HCT116 (cell line): ENCODE measurements at regions not wholly inside any gene's neighbourhood (a gene's known extent, or its start where the extent isn't known, plus 50 kb on each side); places are given as distances from the start of the nearest gene placed in this dataset.

ENCODE experiments used
- ATAC-seq: fragments of 200-7000 bp; cut with Tn5 transposase; 2 replicates; pipeline ENCODE4 v1.9.1; 2020; ENCODE audit warnings: mild to moderate bottlenecking, moderate library complexity
- BruUV-seq: library from RNA; stranded (reverse); fragments of 400-500 nt; replicated peaks from 2 replicates; lab custom pipeline; 2021; lab: Mats Ljungman, UMichigan
- CTCF ChIA-PET: fragments of 300-600 bp; sonication (Branson Sonifier 250); formaldehyde crosslinking; loops from one replicate; lab custom pipeline; 2021; ENCODE audit warnings: antibody characterized with exemption; lab: Charles Lee
- POLR2A ChIA-PET: fragments of 300-600, 350-600 bp; sonication (Branson Sonifier 250); formaldehyde crosslinking; loops from one replicate; lab custom pipeline; 2021; ENCODE audit warnings: antibody characterized with exemption; lab: Charles Lee
- RAD21 ChIA-PET, 2 experiments: fragments of 300-600 bp; sonication (Branson Sonifier 250); formaldehyde crosslinking; loops; one replicate each; lab custom pipeline; 2023; ENCODE audit warnings: low total read pairs in 2 of 2; ENCODE audit not compliant: uncharacterized antibody in 2 of 2, unreplicated experiment in 2 of 2, low non-redundant PET in 1 of 2; lab: Charles Lee
- DNase-seq: peaks from one replicate; pipeline ENCODE4 v3.0.0-alpha.2; 2010; ENCODE audit warnings: low read depth, low spot score
- H2AFZ ChIP-seq: fragments of 200-600 bp; shearing (Covaris generic), sonication (generic); 2 replicates; pipeline ENCODE4 v1.6.1; 2017; ENCODE audit warnings: low read depth, mixed run types, mixed read lengths, antibody characterized with exemption, low read length; ENCODE audit not compliant: poor library complexity, severe bottlenecking
- H3K27ac ChIP-seq: 2 replicates; pipeline ENCODE4 v1.5.1; 2012; ENCODE audit warnings: low read depth, low read length
- H3K27me3 ChIP-seq: fragments of 200-600 bp; sonication (generic); 2 replicates; pipeline ENCODE4 v1.6.1; 2016; ENCODE audit warnings: mixed run types, low read length, mixed read lengths; ENCODE audit not compliant: insufficient read depth
- H3K36me3 ChIP-seq, 2 experiments: fragments of 200-500 bp in 1 of 2; fragments of 200-600 bp in 1 of 2; sonication (Bioruptor generic) in 1 of 2; sonication (generic) in 1 of 2; 2 replicates each; pipeline versions ENCODE4 v1.5.1 to v1.6.1; 2014 to 2016; ENCODE audit warnings: low read length in 2 of 2, inconsistent platforms in 1 of 2, mixed read lengths in 1 of 2, mixed run types in 1 of 2; ENCODE audit not compliant: insufficient read depth in 2 of 2, control insufficient read depth in 1 of 2
- H3K4me1 ChIP-seq, 2 experiments: fragments of 200-600 bp in 1 of 2; sonication (generic) in 1 of 2; 2 replicates each; pipeline versions ENCODE4 v1.5.1 to v1.6.1; 2012 to 2017; ENCODE audit warnings: low read length in 2 of 2, inconsistent platforms in 1 of 2, mild to moderate bottlenecking in 1 of 2, mixed read lengths in 1 of 2, mixed run types in 1 of 2, moderate library complexity in 1 of 2; ENCODE audit not compliant: insufficient read depth in 2 of 2, control insufficient read depth in 1 of 2
- H3K4me2 ChIP-seq: fragments of 200-600 bp; sonication (generic); 2 replicates; pipeline ENCODE4 v1.6.1; 2017; ENCODE audit warnings: mixed run types, low read length, mixed read lengths
- H3K4me3 ChIP-seq, 2 experiments: fragments of 200-600 bp in 1 of 2; sonication (generic) in 1 of 2; replicated peaks in 1 of 2; 2 replicates each; pipeline ENCODE4 v1.5.1; 2011 to 2016; ENCODE audit warnings: low read length in 2 of 2, control low read depth in 1 of 2, low read depth in 1 of 2, mild to moderate bottlenecking in 1 of 2, mixed read lengths in 1 of 2, mixed run types in 1 of 2
- H3K79me2 ChIP-seq: fragments of 200-600 bp; sonication (generic); 2 replicates; pipeline ENCODE4 v1.6.1; 2017; ENCODE audit warnings: mild to moderate bottlenecking, mixed run types, low read length, moderate library complexity, mixed read lengths; ENCODE audit not compliant: insufficient read depth
- H3K9ac ChIP-seq: fragments of 200-600 bp; sonication (generic); 2 replicates; pipeline ENCODE4 v1.6.1; 2016; ENCODE audit warnings: low read length, mixed read lengths
- H3K9me2 ChIP-seq: fragments of 200-600 bp; sonication (generic), shearing (Covaris generic); 2 replicates; pipeline ENCODE4 v1.6.1; 2017; ENCODE audit warnings: mixed run types, mild to moderate bottlenecking, moderate library complexity; ENCODE audit not compliant: insufficient read depth
- H3K9me3 ChIP-seq, 2 experiments: fragments of 200-500 bp in 1 of 2; fragments of 200-600 bp in 1 of 2; sonication (Bioruptor generic) in 1 of 2; sonication (generic) in 1 of 2; 2 replicates each; pipeline ENCODE4 v1.6.1; 2014 to 2017; ENCODE audit warnings: low read length in 2 of 2, mixed read lengths in 2 of 2, inconsistent platforms in 1 of 2, low read depth in 1 of 2, mild to moderate bottlenecking in 1 of 2, mixed run types in 1 of 2, moderate library complexity in 1 of 2; ENCODE audit not compliant: control insufficient read depth in 1 of 2, insufficient read depth in 1 of 2
- H4K20me1 ChIP-seq: fragments of 200-600 bp; sonication (generic), shearing (Covaris generic); 2 replicates; pipeline ENCODE4 v1.6.1; 2017; ENCODE audit warnings: mixed run types, mild to moderate bottlenecking, moderate library complexity; ENCODE audit not compliant: insufficient read depth
- CBX3 ChIP-seq: IDR thresholded peaks from 2 replicates; pipeline ENCODE4 v1.6.1; 2012; ENCODE audit warnings: low read depth
- EGR1 ChIP-seq: IDR thresholded peaks from 2 replicates; pipeline ENCODE4 v1.6.1; 2012; ENCODE audit warnings: low read depth
- ELF1 ChIP-seq: IDR thresholded peaks from 2 replicates; pipeline ENCODE4 v1.6.1; 2012; ENCODE audit warnings: low read depth, borderline replicate concordance
- EZH2 ChIP-seq: fragments of 200-600 bp; sonication (generic); IDR thresholded peaks from 2 replicates; pipeline ENCODE4 v1.6.1; 2017; ENCODE audit warnings: antibody characterized with exemption, mixed run types
- FOSL1 ChIP-seq: IDR thresholded peaks from 2 replicates; pipeline ENCODE4 v1.6.1; 2012; ENCODE audit warnings: low read depth
- MAX ChIP-seq: IDR thresholded peaks from 2 replicates; pipeline ENCODE4 v1.6.1; 2012
- RAD21 ChIP-seq: IDR thresholded peaks from 2 replicates; pipeline ENCODE4 v1.6.1; 2012; ENCODE audit warnings: low read depth, mild to moderate bottlenecking
- TCF7L2 ChIP-seq: IDR thresholded peaks from 2 replicates; pipeline ENCODE4 v1.7.0; 2011; ENCODE audit warnings: borderline replicate concordance, inconsistent platforms; ENCODE audit not compliant: insufficient read depth, insufficient read length; ENCODE audit errors: extremely low read depth
- ZBTB33 ChIP-seq: IDR thresholded peaks from 2 replicates; pipeline ENCODE4 v1.6.1; 2011; ENCODE audit warnings: mild to moderate bottlenecking, low read length, moderate library complexity; ENCODE audit not compliant: insufficient replicate concordance; ENCODE audit errors: extremely low read depth
- ZNF274 ChIP-seq: fragments of 200-500 bp; sonication (Bioruptor generic); IDR thresholded peaks from 2 replicates; pipeline ENCODE4 v1.6.1; 2014; ENCODE audit warnings: mild to moderate bottlenecking, low read depth, low read length, inconsistent platforms
- intact Hi-C: fragments of 100-400 bp; cut with micrococcal nuclease; formaldehyde crosslinking; loops from 2 replicates; pipeline ENCODE4 v1.10.0; 2022

- Histone ChIP-seq H3K36me3 (no peaks in the 10 kb centered on the region), H3K4me3 (no peak overlapping the region), H3K4me1 (no peaks in the 10 kb centered on the region), H3K27ac (no peak overlapping the region), H2AFZ (no peak overlapping the region), H3K9me3 (no peaks in the 10 kb centered on the region), H3K9me2 (no peaks in the 10 kb centered on the region), H3K27me3 (no peaks in the 10 kb centered on the region), H3K4me2 (no peak overlapping the region), H3K9ac (no peak overlapping the region), H4K20me1 (no peaks in the 10 kb centered on the region), H3K79me2 (no peaks in the 10 kb centered on the region)
- BruUV-seq = no TSS peak
- intact Hi-C loops = no loop called here
- ChIA-PET CTCF (interaction anchor here (1.0 to 1.1 kb wide), 2 partner anchors 30 to 139 kb away, joined by 3 read pairs; no protein-coding TSS in a partner anchor), RAD21 (no interaction called here), POLR2A (no interaction called here)
- DNase-seq (no peak), ATAC-seq (no peak)
- TF ChIP-seq MAX (no peak), ELF1 (no peak), TCF7L2 (no peak), FOSL1 (no peak), RAD21 (no peak), CBX3 (no peak), EGR1 (no peak), EZH2 (no peak), ZNF274 (no peak), ZBTB33 (no peak)
These were observed 425.3 kb upstream of the TGFBR2 start for GRCh38 chr3:30181178-30181465.
